ENCODE measurements at regions not wholly inside any gene's neighbourhood (a gene's known extent, or its start where the extent isn't known, plus 50 kb on each side); places are given as distances from the start of the nearest gene placed in this dataset.

- no peaks in the 10 kb centered on the region for H3K27me3 Mint-ChIP-seq
- H3K9me3 Mint-ChIP-seq, result peaks cover 5% of the 10 kb centered on the region
- H3K4me1 Mint-ChIP-seq, result no peaks in the 10 kb centered on the region
- H3K36me3 Mint-ChIP-seq, result no peaks in the 10 kb centered on the region
- no peak overlapping the region for H3K4me3 Mint-ChIP-seq
- no peak overlapping the region for H3K27ac Mint-ChIP-seq
Observed at GRCh38 chr11:36929401-36929800, 331.4 kb upstream of the RAG2 start.

DNA sequence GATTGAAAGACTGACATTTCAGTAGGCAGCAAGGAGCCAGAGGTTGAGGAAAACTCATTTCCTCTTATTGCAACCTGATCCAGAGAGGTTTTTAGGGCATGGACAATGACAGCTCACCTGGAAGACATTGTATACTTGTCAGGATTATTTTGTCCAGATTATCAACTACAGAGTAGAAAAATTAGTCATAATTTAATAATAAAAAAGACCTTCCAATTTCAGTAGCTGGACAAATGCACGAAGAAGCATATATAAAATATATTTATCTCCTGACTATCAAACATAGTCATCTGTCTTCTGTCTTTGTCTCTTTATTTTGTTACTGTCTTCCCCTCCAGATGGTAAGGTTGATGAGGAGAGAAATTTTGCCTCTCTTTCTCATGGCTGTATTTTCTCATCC lies 330.6 kb upstream of the RAG2 start:
- Mint-ChIP-seq H3K36me3 (no peaks in the 10 kb centered on the region), H3K4me3 (no peak overlapping the region), H3K9me3 (peaks cover 3% of the 10 kb centered on the region), H3K27me3 (no peaks in the 10 kb centered on the region), H3K4me1 (no peaks in the 10 kb centered on the region), H3K27ac (no peak overlapping the region)

DNA sequence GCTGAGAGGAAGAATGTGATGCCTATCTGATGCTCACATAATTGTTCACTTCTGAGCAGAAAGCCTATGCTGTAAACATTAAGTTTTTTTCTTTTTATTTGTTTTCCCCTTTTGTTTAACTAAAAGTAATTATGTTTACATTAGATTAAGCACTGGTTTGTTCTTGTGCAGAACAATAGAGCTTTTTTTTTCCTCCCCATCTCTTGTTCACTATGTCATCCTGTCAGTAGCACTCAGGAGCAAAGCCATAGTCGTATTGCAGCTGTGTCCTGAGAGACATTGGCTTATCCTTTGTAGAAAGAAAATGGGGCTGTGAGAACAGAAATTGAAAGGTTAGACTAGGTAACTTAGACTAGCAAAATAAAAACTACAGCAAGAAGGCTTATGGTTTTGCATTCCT lies 301.8 kb upstream of the RAG2 start:
- Mint-ChIP-seq H3K27me3 (no peaks in the 10 kb centered on the region), H3K4me1 (no peaks in the 10 kb centered on the region), H3K27ac (no peak overlapping the region), H3K36me3 (no peaks in the 10 kb centered on the region), H3K4me3 (no peak overlapping the region), H3K9me3 (no peaks in the 10 kb centered on the region)

DNA sequence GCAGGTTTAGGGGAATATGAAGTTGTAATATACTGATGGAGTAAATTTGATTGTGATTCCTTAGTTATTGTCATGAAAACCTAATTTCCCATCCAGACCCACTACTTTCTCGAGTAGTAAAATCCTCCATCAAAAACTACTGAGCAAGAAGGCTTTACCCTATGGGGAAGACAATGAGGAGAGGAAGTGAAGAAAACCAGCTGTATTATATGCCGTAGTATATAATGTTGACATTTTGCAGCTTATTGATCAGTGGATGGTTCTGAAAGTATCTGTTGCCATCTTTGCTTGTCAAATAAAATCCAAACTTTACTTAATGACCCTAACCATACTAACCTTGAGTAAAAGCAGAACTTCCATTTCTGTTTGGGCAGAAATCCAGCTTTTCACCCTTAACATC lies 292.8 kb upstream of the RAG2 start:
- Mint-ChIP-seq H3K27me3 (no peaks in the 10 kb centered on the region), H3K36me3 (no peaks in the 10 kb centered on the region), H3K9me3 (no peaks in the 10 kb centered on the region), H3K27ac (no peak overlapping the region), H3K4me1 (no peaks in the 10 kb centered on the region), H3K4me3 (no peak overlapping the region)

DNA sequence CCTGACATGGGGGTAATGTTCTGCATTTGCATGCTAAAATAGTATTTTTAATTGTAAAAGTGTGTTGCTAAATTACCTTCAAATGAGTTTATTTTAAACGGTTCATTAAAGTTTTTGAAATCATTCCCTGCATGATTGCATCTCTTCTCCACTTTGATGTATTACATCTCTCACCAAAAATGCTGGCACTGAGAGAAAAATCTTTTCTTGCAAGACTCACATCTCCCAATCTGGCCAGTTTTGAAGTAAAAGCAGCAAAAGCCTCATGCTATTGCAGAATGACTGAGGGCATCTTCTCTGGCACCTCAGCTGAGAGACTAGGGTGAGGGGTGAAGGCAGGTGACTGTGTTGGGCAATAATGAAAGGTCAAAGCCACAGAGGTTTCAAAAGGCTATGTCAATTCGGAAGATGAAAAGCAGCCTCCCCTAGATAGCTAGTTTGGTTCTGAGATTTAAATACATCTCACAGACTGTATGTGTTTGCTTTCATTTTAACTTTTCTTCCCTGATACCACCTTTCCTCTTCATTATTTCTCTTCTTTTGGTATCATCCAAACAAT lies 292.2 kb upstream of the RAG2 start:
- H3K27ac Mint-ChIP-seq, result no peak overlapping the region
- no peak overlapping the region for H3K4me3 Mint-ChIP-seq
- H3K4me1 Mint-ChIP-seq, result no peaks in the 10 kb centered on the region
- no peaks in the 10 kb centered on the region for H3K27me3 Mint-ChIP-seq
- no peaks in the 10 kb centered on the region for H3K9me3 Mint-ChIP-seq
- no peaks in the 10 kb centered on the region for H3K36me3 Mint-ChIP-seq

- Mint-ChIP-seq H3K36me3 (no peaks in the 10 kb centered on the region), H3K9me3 (no peaks in the 10 kb centered on the region), H3K27me3 (no peaks in the 10 kb centered on the region), H3K4me1 (no peaks in the 10 kb centered on the region), H3K27ac (no peak overlapping the region), H3K4me3 (no peak overlapping the region)
Observed at GRCh38 chr11:36885154-36885553, 287.1 kb upstream of the RAG2 start.

- Mint-ChIP-seq H3K4me1 (no peaks in the 10 kb centered on the region), H3K27ac (no peak overlapping the region), H3K9me3 (peaks cover 5% of the 10 kb centered on the region), H3K36me3 (no peaks in the 10 kb centered on the region), H3K4me3 (no peak overlapping the region), H3K27me3 (no peaks in the 10 kb centered on the region)
Observed at GRCh38 chr11:36878737-36879136, 280.7 kb upstream of the RAG2 start.

GRCh38 chr11:36877149-36877548 lies 279.1 kb upstream of the RAG2 start:
- no peak overlapping the region for H3K4me3 Mint-ChIP-seq
- H3K27ac Mint-ChIP-seq, result no peak overlapping the region
- no peaks in the 10 kb centered on the region for H3K36me3 Mint-ChIP-seq
- peaks cover 5% of the 10 kb centered on the region for H3K9me3 Mint-ChIP-seq
- no peaks in the 10 kb centered on the region for H3K27me3 Mint-ChIP-seq
- H3K4me1 Mint-ChIP-seq, result no peaks in the 10 kb centered on the region

DNA sequence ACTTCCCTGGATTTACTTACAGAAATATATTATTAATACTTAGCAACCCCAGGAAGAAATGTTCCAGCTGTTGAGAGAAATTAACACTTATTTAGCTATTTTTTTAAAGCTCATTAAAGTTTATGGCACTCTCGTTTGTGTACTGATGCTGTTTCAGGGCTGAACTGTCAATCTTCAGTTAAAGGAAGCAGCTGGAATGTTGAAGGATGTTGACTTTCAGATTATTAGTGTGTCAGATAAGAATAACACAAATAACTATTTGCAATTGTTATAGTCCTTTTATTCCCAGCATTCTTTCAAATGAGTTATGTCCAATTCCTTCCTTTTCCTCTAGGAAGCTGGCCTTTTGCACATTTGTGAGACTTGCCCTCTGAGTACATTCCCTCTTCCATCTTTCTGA lies 278.2 kb upstream of the RAG2 start:
- peaks cover 5% of the 10 kb centered on the region for H3K9me3 Mint-ChIP-seq
- H3K4me3 Mint-ChIP-seq, result no peak overlapping the region
- H3K27me3 Mint-ChIP-seq, result no peaks in the 10 kb centered on the region
- no peaks in the 10 kb centered on the region for H3K36me3 Mint-ChIP-seq
- H3K27ac Mint-ChIP-seq, result no peak overlapping the region
- H3K4me1 Mint-ChIP-seq, result no peaks in the 10 kb centered on the region

DNA sequence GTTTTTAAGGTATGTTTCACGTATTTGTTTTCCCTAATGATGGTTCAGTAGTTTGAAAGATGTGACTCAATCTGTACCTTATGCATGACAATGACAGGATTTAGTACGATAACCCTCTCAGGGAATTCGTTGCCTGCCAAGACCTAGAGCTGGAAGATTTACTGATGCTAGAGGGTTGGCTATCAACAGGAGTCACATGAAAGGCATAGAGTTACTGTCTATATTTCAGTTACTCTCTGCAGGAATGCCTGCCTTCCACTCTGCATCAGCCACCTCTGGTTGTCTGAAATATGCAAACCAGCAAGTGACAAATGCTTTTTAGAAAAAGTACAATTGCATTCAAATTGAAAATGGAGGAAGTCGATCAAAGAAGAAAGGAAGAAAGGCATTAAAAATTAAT lies 276.3 kb upstream of the RAG2 start:
- Mint-ChIP-seq H3K4me1 (no peaks in the 10 kb centered on the region), H3K36me3 (no peaks in the 10 kb centered on the region), H3K9me3 (peaks cover 5% of the 10 kb centered on the region), H3K4me3 (no peak overlapping the region), H3K27me3 (no peaks in the 10 kb centered on the region), H3K27ac (no peak overlapping the region)

- no peaks in the 10 kb centered on the region for H3K36me3 Mint-ChIP-seq
- H3K9me3 Mint-ChIP-seq, result no peaks in the 10 kb centered on the region
Observed at GRCh38 chr11:36870361-36870760, 272.3 kb upstream of the RAG2 start.

DNA sequence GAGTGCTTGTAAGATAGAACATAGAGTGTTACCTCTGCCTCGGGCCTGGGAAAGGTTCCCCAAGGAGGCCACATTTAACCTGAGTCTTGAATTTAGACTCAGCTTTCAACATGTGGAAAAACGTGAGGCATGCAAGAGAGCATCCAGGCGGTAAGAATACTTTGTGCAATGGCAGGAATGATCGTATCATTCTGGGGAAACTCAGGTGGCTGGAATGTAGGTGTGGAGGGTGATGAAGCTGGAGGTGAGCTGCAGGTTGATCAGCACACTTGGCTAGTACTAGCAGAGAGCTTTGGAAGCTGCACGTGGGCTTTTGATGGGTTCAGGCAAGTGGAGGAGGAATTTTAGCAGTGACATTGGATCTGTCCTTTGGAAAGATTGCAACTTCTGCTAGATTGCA lies 270.3 kb upstream of the RAG2 start:
- no peaks in the 10 kb centered on the region for H3K4me1 Mint-ChIP-seq
- H3K9me3 Mint-ChIP-seq, result no peaks in the 10 kb centered on the region
- no peak overlapping the region for H3K4me3 Mint-ChIP-seq
- H3K27me3 Mint-ChIP-seq, result no peaks in the 10 kb centered on the region
- no peaks in the 10 kb centered on the region for H3K36me3 Mint-ChIP-seq
- no peak overlapping the region for H3K27ac Mint-ChIP-seq

More at GRCh38 chr11:36870361-36870760, 272.3 kb upstream of the RAG2 start:
- Mint-ChIP-seq H3K27ac (no peak overlapping the region), H3K4me3 (no peak overlapping the region), H3K4me1 (no peaks in the 10 kb centered on the region), H3K27me3 (no peaks in the 10 kb centered on the region)

DNA sequence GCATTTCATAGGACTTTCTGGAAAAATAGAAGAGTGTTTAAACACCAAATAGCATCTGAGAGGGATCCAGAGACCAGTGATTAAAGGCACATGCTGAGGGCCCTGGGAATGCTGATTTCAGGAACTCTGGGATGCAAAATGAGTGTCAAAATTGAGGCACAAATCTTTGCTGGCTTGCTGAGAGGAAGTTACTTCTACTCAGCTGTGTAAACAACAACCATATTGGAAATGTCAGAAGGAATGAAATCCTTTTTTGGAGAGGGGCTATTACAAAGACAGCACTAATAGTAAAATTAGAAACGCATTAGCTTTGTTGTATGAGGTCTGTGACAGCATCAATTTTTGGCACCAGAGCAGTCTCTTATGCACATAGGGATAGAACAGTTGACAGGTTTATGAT lies 267.8 kb upstream of the RAG2 start:
- H3K4me3 Mint-ChIP-seq, result no peak overlapping the region
- H3K9me3 Mint-ChIP-seq, result no peaks in the 10 kb centered on the region
- no peaks in the 10 kb centered on the region for H3K27me3 Mint-ChIP-seq
- H3K4me1 Mint-ChIP-seq, result no peaks in the 10 kb centered on the region
- H3K27ac Mint-ChIP-seq, result no peak overlapping the region
- no peaks in the 10 kb centered on the region for H3K36me3 Mint-ChIP-seq

DNA sequence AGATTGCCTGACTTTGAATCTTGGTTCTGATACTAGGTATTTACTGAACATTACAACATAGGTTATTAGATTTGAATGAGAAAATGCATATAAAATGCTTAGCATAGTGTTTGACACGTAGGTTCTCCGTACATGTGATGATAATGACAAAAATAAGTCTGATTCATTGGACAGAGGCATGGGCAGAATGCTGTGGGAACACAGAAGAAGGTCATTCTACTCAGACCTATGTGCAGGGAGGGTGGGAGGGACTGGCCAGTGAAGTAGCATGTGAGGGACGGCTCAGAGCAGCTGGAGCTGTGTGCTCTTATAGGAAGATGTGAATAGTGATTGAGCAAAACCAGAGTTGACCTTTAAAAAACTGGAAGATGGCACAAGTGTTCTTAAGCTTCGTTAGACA lies 256.8 kb upstream of the RAG2 start:
- no peaks in the 10 kb centered on the region for H3K27me3 Mint-ChIP-seq
- H3K27ac Mint-ChIP-seq, result no peak overlapping the region
- H3K9me3 Mint-ChIP-seq, result peaks cover 4% of the 10 kb centered on the region
- no peak overlapping the region for H3K4me3 Mint-ChIP-seq
- no peaks in the 10 kb centered on the region for H3K36me3 Mint-ChIP-seq
- H3K4me1 Mint-ChIP-seq, result no peaks in the 10 kb centered on the region

GRCh38 chr11:36848660-36849059 lies 250.6 kb upstream of the RAG2 start:
- no peaks in the 10 kb centered on the region for H3K9me3 Mint-ChIP-seq
- no peak overlapping the region for H3K4me3 Mint-ChIP-seq
- H3K27ac Mint-ChIP-seq, result no peak overlapping the region
- no peaks in the 10 kb centered on the region for H3K36me3 Mint-ChIP-seq
- H3K4me1 Mint-ChIP-seq, result no peaks in the 10 kb centered on the region
- H3K27me3 Mint-ChIP-seq, result no peaks in the 10 kb centered on the region

GRCh38 chr11:36840378-36840777 lies 242.3 kb upstream of the RAG2 start:
- Mint-ChIP-seq H3K9me3 (no peaks in the 10 kb centered on the region), H3K4me1 (no peaks in the 10 kb centered on the region), H3K4me3 (no peak overlapping the region), H3K27me3 (no peaks in the 10 kb centered on the region), H3K36me3 (no peaks in the 10 kb centered on the region), H3K27ac (no peak overlapping the region)

GRCh38 chr11:36837831-36838437 lies 239.9 kb upstream of the RAG2 start:
- no peaks in the 10 kb centered on the region for H3K4me1 Mint-ChIP-seq
- H3K4me3 Mint-ChIP-seq, result no peak overlapping the region
- H3K36me3 Mint-ChIP-seq, result no peaks in the 10 kb centered on the region
- no peaks in the 10 kb centered on the region for H3K27me3 Mint-ChIP-seq
- no peak overlapping the region for H3K27ac Mint-ChIP-seq
- H3K9me3 Mint-ChIP-seq, result no peaks in the 10 kb centered on the region

Measured in activated naive CD4-positive, alpha-beta T cell treated with anti-CD3 and anti-CD28 coated beads, Interleukin-2, amount 50 U/mL, for 24 hours (primary cell).